Activated T-helper 9 cell treated with anti-CD3 and anti-CD28 coated beads, Interleukin-2, amount 50 U/mL, for 16 hours (primary cell): ENCODE measurements at regions not wholly inside any gene's neighbourhood (a gene's known extent, or its start where the extent isn't known, plus 50 kb on each side); places are given as distances from the start of the nearest gene placed in this dataset.
"Not testable (repeated sequence)": the region's sequence is repeated elsewhere in the genome, so short reads cannot be mapped to it uniquely, and the experiment has no call there.

Experiments used
- DNase-seq: peaks from one replicate; pipeline ENCODE4 v3.0.0-alpha.2; 2020; ENCODE audit warnings: low read depth

- no peak for DNase-seq
Measured at GRCh38 chr12:127469331-127469730, 797.6 kb upstream of the TMEM132C start.

- no peak for DNase-seq
Measured at GRCh38 chr12:127473766-127474165, 793.2 kb upstream of the TMEM132C start.

DNA sequence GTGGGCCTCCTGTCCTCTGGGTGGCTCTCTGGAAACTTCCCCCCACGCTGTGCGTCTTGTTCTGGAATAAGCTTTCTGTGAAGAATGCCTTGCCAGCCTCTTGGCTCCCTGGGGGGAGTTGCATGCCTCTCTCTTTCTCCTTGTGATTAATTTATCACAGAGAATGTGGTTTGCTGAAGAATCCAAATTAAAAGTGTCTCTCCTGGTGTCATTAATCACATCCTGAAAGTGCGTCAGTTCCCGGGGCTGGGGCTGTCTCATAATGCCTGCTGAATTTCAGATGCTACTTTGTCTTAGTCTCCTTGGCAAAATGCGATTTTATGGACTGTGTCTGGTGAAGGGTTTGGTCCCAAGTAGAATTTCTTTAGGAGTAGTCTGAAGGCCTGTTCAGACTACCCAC is 787.7 kb upstream of the TMEM132C start:
- DNase-seq, result no peak

- no peak for DNase-seq
Measured at GRCh38 chr12:127480775-127481314, 786.1 kb upstream of the TMEM132C start.

- no peak for DNase-seq
Measured at GRCh38 chr12:127482950-127483349, 784.0 kb upstream of the TMEM132C start.

DNA sequence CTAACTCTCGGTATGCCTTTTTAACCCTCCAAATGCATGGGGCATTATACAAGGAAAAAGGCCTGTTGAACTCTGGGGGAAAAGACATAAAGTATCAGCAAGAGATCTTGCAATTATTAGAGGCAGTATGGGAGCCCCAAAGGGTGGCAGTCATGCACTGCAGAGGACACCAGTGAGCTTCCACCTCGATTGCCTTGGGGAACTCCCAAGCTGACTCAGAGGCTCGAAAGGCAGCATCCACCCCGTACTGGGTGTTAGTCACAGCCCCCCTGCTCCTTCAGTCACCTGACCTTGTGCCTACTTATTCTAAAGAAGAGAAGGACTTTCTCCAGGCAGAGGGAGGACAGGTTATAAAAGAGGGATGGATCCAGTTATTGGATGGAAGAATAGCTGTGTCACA is 781.4 kb upstream of the TMEM132C start:
- DNase-seq, result no peak

GRCh38 chr12:127487031-127487430 is 779.9 kb upstream of the TMEM132C start:
- DNase-seq, result no peak

DNA sequence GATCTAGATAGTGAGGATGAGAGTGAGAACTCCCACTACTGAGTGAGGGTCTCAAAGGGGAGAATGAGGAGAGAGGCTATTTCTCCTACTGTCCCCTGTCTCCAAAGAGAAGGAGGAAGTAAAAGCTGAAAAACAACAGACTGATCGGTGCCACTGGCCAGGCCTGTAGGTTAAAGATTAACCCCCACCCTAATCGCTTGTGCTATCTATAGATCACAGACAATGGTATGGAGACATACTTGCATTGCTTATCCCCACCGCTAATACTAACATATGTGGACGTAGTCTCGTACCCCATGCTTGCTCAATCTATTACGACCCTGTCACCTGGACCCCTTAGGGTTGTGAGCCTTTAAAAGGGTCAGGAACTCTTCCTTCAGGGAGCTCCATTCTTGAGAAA is 777.9 kb upstream of the TMEM132C start:
- DNase-seq, result no peak

DNA sequence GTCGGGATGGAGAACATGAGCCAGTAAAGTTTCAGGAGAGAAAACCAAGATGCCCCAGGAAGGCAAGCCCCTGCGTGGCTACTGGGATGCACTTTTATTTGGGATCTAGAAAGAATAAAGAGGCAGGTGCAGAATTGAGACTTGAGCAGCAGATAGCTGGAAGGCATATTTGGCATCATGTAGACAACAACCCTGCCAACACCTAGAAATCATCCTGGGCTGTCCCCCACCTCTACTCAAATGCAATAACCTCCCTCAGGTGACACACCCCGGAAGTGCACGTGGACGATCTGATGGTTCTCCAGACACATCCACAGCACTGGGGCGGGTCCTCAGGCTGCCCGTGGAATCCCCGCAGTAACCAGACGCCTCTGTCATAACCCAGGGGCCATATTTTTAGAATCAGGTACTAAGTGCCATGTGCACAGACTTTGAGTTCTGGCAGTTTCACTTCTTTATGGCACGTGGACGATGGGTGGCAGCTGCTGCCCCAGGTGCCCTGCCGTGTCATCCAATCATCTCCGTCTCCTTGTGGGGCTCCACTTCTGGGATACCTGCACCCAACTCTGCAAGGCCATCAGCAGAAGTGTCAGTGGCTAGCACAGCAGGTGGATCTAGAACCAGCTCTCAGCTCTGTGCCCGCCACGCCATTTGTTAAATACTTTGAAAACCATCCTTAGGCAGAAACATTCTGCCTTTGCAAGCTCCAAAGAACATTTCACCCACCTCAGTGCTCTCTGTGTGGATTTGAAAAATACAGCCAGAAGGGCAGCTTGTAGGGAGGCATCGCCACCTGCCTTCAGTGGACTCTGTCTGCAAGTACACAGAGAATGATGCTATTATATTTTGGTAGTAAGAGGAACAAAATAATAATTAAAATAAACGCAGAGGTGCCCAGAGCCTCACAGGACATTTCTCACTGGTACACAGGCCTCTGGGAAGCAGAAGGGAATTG is 771.7 kb upstream of the TMEM132C start:
- no peak for DNase-seq

DNA sequence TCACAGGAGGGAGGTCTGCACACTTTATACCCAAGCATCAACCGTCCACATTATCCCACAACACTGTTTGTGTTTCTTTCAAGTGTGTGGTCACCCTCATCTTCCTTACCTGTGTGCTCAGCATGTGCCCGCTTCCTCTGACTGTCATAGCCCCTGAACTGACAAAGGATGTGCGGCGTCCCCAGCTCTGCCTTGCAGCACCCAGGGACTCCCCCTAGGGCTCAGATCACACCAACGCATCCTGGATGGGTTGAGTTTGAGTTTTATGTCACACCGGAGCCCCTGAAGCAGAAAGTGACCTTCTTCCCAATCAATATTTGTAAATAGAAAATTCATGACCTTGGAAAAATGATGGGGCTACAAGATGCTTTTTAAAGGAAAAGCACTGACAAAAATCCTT is 770.7 kb upstream of the TMEM132C start:
- DNase-seq, result no peak

DNA sequence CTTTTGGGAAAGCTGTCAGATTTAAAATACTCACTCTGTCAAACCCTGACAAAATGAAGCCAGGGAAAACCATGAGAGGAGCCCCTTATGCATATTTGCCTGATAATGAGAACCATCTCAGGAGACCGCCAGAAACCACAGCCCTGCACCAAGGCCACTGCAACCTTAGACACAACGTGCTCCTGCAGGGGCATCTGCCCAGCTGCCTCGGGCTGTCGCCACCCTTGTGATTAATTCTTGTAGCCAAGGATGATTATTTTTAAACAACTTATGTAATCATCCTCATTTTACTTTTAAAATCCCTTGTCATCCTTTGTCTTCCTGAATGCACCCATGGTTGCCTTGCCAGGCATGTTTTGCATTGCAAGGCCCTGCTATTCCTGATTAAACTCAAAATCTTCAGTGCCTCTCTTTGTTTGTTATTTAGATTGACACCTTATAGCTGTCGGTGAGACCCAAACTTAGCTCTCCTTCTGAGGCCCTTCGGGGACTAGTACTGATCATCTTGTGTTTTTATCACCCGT is 766.4 kb upstream of the TMEM132C start:
- DNase-seq, result no peak

- DNase-seq, result no peak
Measured at GRCh38 chr12:127501916-127502315, 765.1 kb upstream of the TMEM132C start.

- DNase-seq, result no peak
Measured at GRCh38 chr12:127503246-127503645, 763.7 kb upstream of the TMEM132C start.

DNA sequence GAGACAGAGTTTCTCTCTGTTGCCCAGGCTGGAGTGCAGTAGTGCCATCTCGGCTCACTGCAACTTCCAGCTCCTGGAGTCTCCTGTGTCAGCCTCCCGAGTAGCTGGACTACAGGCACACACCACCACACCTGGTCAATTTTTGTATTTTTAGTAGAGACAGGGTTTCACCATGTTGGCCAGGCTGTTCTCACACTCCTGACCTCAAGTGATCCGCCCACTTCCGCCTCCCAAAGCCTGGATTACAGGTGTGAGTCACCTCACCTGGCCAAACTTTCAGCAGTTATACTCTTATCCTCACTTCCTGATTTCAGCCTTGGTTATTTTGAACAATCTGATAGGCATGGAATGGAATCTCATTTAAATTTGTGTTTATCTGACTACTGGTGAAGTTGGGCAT is 763.0 kb upstream of the TMEM132C start:
- DNase-seq, result not testable (repeated sequence)

DNA sequence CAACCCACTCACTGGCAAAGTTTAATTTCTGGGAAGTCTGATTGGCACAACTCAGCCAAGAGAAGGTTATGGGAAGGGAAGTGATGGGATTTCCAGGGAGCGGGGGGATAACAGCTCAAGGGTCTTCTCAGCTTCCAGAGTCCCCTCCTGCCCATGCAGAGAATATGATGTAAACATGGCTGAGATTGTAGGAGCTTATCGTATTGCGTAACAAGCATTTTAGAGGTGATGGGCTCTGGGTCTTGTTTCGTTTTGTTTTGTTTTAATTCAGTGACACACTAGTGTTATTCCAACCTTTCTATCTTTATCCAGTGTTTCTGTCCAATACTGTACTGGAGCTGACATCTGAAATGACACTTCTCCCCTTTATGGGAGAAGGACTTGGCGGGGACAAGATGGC is 762.1 kb upstream of the TMEM132C start:
- no peak for DNase-seq

GRCh38 chr12:127507341-127507740 is 759.6 kb upstream of the TMEM132C start:
- DNase-seq, result no peak

DNA sequence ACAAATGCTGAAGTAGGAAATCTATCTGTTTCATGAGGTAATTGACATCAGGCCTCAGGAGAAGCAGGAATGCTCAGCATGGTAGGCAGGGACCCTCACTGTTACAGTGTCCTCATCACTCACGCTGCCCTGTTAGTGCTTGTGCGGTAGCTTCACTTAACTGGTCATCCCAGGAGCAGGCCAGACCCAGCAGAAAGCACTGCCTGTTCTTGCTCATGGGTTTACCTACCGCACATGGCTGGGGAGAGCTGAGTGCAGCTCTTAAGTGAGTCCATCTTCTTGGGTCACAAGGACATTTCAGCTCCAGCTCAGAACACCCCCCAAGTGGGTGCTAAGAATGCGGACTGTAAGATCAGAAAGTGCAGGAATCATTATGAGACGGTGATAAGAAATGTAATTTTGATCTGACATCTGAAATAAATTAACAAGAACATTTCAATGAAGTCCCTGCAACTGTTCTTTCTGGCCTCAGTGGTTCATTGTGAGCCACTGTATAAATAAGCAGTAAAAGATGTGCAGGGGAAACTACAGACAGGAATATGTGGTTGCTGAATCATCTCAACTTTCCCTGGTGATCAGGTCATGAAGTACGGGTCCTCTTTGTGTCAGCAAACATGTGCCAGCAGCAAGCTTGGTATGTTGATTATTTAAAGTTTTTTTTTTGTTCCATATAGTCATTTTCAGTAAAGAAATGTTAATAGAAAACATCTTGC is 757.7 kb upstream of the TMEM132C start:
- no peak for DNase-seq

GRCh38 chr12:127515941-127516340 is 751.0 kb upstream of the TMEM132C start:
- no peak for DNase-seq

DNA sequence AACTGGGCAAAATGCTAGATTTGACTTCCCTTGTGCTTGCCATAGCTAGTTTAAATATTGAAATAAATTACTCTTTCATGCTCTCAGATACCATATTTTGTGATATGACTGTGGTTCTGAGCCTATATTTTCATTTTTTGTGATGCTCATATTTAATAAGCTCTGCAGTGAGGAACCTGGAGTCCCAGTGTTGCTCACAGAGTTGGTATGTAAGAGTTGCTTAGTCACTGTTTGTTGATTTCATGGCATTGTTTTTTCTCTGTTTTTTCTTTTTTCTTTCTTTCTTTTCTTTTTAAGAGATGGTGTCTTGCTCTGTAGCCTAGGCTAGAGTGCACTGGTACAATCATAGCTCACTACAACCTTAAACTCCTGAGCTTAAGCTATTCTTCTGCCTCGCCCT is 750.5 kb upstream of the TMEM132C start:
- DNase-seq, result no peak

- DNase-seq, result no peak
Measured at GRCh38 chr12:127519779-127520178, 747.2 kb upstream of the TMEM132C start.

DNA sequence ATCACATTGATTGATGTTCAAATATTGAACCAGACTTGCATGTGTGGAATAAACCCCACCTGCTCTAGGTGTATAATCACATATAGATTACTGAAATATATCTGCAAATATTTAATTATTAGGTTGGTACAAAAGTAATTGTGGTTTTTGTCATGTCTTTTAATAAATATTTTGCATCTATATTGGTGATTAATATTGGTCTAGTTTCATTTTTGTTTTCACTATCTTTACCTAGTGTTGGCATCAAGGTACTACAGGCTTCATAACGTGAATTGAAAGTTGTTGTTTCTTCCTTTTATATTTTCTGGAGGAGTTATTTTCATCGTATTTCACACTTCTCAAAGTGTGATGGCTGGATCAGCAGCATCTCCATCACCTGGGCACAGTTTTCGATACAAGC is 740.0 kb upstream of the TMEM132C start:
- no peak for DNase-seq

DNA sequence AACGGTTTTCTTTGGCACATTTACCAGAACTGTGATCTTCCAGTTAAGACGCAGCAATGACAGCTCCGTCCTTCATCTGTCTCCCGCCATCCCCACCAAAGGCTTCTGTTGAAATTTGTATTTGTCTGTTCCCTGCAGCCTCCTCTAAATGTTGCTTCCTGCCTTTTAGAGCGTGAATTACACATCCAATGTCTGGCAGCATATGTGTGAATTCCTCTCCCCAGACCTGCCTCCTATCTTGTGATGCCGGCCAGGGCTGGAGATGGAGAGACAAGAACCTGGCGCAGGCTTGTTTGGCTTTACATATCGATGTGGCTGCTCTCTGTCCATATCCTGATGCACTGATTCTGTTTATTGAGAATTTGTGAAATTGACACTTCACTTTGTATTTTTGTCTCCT is 738.4 kb upstream of the TMEM132C start:
- no peak for DNase-seq

- DNase-seq, result no peak
Measured at GRCh38 chr12:127531542-127531941, 735.4 kb upstream of the TMEM132C start.
